ENCODE measurements at regions not wholly inside any gene's neighbourhood (a gene's known extent, or its start where the extent isn't known, plus 50 kb on each side); places are given as distances from the start of the nearest gene placed in this dataset.
"Not testable (repeated sequence)": the region's sequence is repeated elsewhere in the genome, so short reads cannot be mapped to it uniquely, and the experiment has no call there.

GRCh38 chr7:26948617-26949118, 84.3 kb upstream of the SKAP2 start:
- no peaks in the 10 kb centered on the region for H3K4me1 Mint-ChIP-seq
- DNase-seq: no peak
- ChIA-PET POLR2A (no interaction called here), CTCF (no interaction called here)
- H3K36me3 Mint-ChIP-seq (ENCODE audit: low read depth): no peaks in the 10 kb centered on the region
- H3K27ac Mint-ChIP-seq: no peak overlapping the region
- H3K4me3 Mint-ChIP-seq: no peak overlapping the region
- peaks cover 2% of the 10 kb centered on the region for H3K27me3 Mint-ChIP-seq
- H3K9me3 Mint-ChIP-seq: no peaks in the 10 kb centered on the region

- Mint-ChIP-seq H3K9me3 (no peaks in the 10 kb centered on the region), H3K4me3 (no peak overlapping the region), H3K27ac (no peak overlapping the region), H3K4me1 (no peaks in the 10 kb centered on the region), H3K36me3 (ENCODE audit: low read depth) (no peaks in the 10 kb centered on the region), H3K27me3 (peaks cover 7% of the 10 kb centered on the region)
- CTCF ChIA-PET: no interaction called here
- DNase-seq: no peak
- POLR2A ChIA-PET: no interaction called here
Observed at GRCh38 chr7:26944501-26945358, 80.3 kb upstream of the SKAP2 start.

- no peaks in the 10 kb centered on the region for H3K4me1 Mint-ChIP-seq
- H3K27me3 Mint-ChIP-seq: peaks cover 9% of the 10 kb centered on the region
- no peaks in the 10 kb centered on the region for H3K36me3 Mint-ChIP-seq (ENCODE audit: low read depth)
- CTCF ChIA-PET: no interaction called here
- no peak overlapping the region for H3K4me3 Mint-ChIP-seq
- no peaks in the 10 kb centered on the region for H3K9me3 Mint-ChIP-seq
- no peak overlapping the region for H3K27ac Mint-ChIP-seq
- DNase-seq: no peak
- POLR2A ChIA-PET: no interaction called here
Observed at GRCh38 chr7:26937939-26938623, 73.7 kb upstream of the SKAP2 start.

- no peak for DNase-seq
- H3K4me1 Mint-ChIP-seq: no peaks in the 10 kb centered on the region
- no peak overlapping the region for H3K27ac Mint-ChIP-seq
- no peak overlapping the region for H3K4me3 Mint-ChIP-seq
- CTCF ChIA-PET: no interaction called here
- H3K36me3 Mint-ChIP-seq (ENCODE audit: low read depth): no peaks in the 10 kb centered on the region
- no peaks in the 10 kb centered on the region for H3K9me3 Mint-ChIP-seq
- POLR2A ChIA-PET: no interaction called here
- H3K27me3 Mint-ChIP-seq: peaks cover 7% of the 10 kb centered on the region
Observed at GRCh38 chr7:26937306-26937705, 72.9 kb upstream of the SKAP2 start.

GRCh38 chr7:26932616-26933015, 68.2 kb upstream of the SKAP2 start:
- CTCF ChIA-PET: not testable (repeated sequence)

GRCh38 chr7:26930845-26931244, 66.5 kb upstream of the SKAP2 start:
- Mint-ChIP-seq H3K36me3 (ENCODE audit: low read depth) (no peaks in the 10 kb centered on the region), H3K27ac (no peak overlapping the region), H3K9me3 (no peaks in the 10 kb centered on the region), H3K27me3 (peaks cover 7% of the 10 kb centered on the region), H3K4me3 (no peak overlapping the region), H3K4me1 (no peaks in the 10 kb centered on the region)
- no peak for DNase-seq
- ChIA-PET CTCF (no interaction called here), POLR2A (no interaction called here)

More at GRCh38 chr7:26932616-26933015, 68.2 kb upstream of the SKAP2 start:
- H3K4me3 Mint-ChIP-seq; H3K27me3 Mint-ChIP-seq; H3K9me3 Mint-ChIP-seq; H3K27ac Mint-ChIP-seq; H3K4me1 Mint-ChIP-seq; H3K36me3 Mint-ChIP-seq (ENCODE audit: low read depth); POLR2A ChIA-PET; DNase-seq: not testable (repeated sequence)

GRCh38 chr7:26930201-26930600, 65.8 kb upstream of the SKAP2 start:
- CTCF ChIA-PET: no interaction called here
- no peaks in the 10 kb centered on the region for H3K36me3 Mint-ChIP-seq (ENCODE audit: low read depth)
- POLR2A ChIA-PET: no interaction called here
- no peaks in the 10 kb centered on the region for H3K9me3 Mint-ChIP-seq
- no peak for DNase-seq
- H3K27ac Mint-ChIP-seq: no peak overlapping the region
- no peak overlapping the region for H3K4me3 Mint-ChIP-seq
- peaks cover 7% of the 10 kb centered on the region for H3K27me3 Mint-ChIP-seq
- H3K4me1 Mint-ChIP-seq: no peaks in the 10 kb centered on the region

GRCh38 chr7:26928703-26929347, 64.4 kb upstream of the SKAP2 start:
- DNase-seq: no peak
- H3K36me3 Mint-ChIP-seq (ENCODE audit: low read depth): no peaks in the 10 kb centered on the region
- no peaks in the 10 kb centered on the region for H3K9me3 Mint-ChIP-seq
- no peaks in the 10 kb centered on the region for H3K4me1 Mint-ChIP-seq
- CTCF ChIA-PET: no interaction called here
- H3K27ac Mint-ChIP-seq: no peak overlapping the region
- H3K4me3 Mint-ChIP-seq: no peak overlapping the region
- H3K27me3 Mint-ChIP-seq: peaks cover 11% of the 10 kb centered on the region
- POLR2A ChIA-PET: no interaction called here

GRCh38 chr7:26925768-26926167, 61.4 kb upstream of the SKAP2 start:
- Mint-ChIP-seq H3K4me1 (no peaks in the 10 kb centered on the region), H3K9me3 (no peaks in the 10 kb centered on the region), H3K27me3 (peaks cover 11% of the 10 kb centered on the region), H3K4me3 (no peak overlapping the region), H3K36me3 (ENCODE audit: low read depth) (no peaks in the 10 kb centered on the region), H3K27ac (no peak overlapping the region)
- POLR2A ChIA-PET: no interaction called here
- no peak for DNase-seq
- CTCF ChIA-PET: no interaction called here

- no peak overlapping the region for H3K4me3 Mint-ChIP-seq
- no peaks in the 10 kb centered on the region for H3K4me1 Mint-ChIP-seq
- POLR2A ChIA-PET: no interaction called here
- H3K27me3 Mint-ChIP-seq: peaks cover 13% of the 10 kb centered on the region
- no peak for DNase-seq
- H3K9me3 Mint-ChIP-seq: no peaks in the 10 kb centered on the region
- no peak overlapping the region for H3K27ac Mint-ChIP-seq
- no peaks in the 10 kb centered on the region for H3K36me3 Mint-ChIP-seq (ENCODE audit: low read depth)
- CTCF ChIA-PET: no interaction called here
Observed at GRCh38 chr7:26924149-26924767, 59.9 kb upstream of the SKAP2 start.

GRCh38 chr7:26919906-26920493, 55.6 kb upstream of the SKAP2 start:
- Mint-ChIP-seq H3K9me3 (no peaks in the 10 kb centered on the region), H3K36me3 (ENCODE audit: low read depth) (no peaks in the 10 kb centered on the region), H3K27ac (no peak overlapping the region), H3K4me1 (no peaks in the 10 kb centered on the region), H3K27me3 (peaks cover 11% of the 10 kb centered on the region), H3K4me3 (no peak overlapping the region)
- ChIA-PET CTCF (no interaction called here), POLR2A (no interaction called here)
- no peak for DNase-seq

- POLR2A ChIA-PET: no interaction called here
- Mint-ChIP-seq H3K4me1 (no peaks in the 10 kb centered on the region), H3K27me3 (peaks cover 11% of the 10 kb centered on the region), H3K9me3 (no peaks in the 10 kb centered on the region), H3K36me3 (ENCODE audit: low read depth) (no peaks in the 10 kb centered on the region), H3K27ac (no peak overlapping the region), H3K4me3 (no peak overlapping the region)
- no peak for DNase-seq
- CTCF ChIA-PET: no interaction called here
Observed at GRCh38 chr7:26918241-26918640, 53.9 kb upstream of the SKAP2 start.

- Mint-ChIP-seq H3K4me1 (no peaks in the 10 kb centered on the region), H3K4me3 (no peak overlapping the region), H3K9me3 (no peaks in the 10 kb centered on the region), H3K27ac (no peak overlapping the region), H3K27me3 (peaks cover 11% of the 10 kb centered on the region), H3K36me3 (ENCODE audit: low read depth) (no peaks in the 10 kb centered on the region)
- CTCF ChIA-PET: no interaction called here
- DNase-seq: no peak
- POLR2A ChIA-PET: no interaction called here
Observed at GRCh38 chr7:26916779-26917320, 52.5 kb upstream of the SKAP2 start.
